ENCODE measurements at regions not wholly inside any gene's neighbourhood (a gene's known extent, or its start where the extent isn't known, plus 50 kb on each side); places are given as distances from the start of the nearest gene placed in this dataset.
"Not testable (repeated sequence)": the region's sequence is repeated elsewhere in the genome, so short reads cannot be mapped to it uniquely, and the experiment has no call there.

GRCh38 chr3:18124501-18124900 is 300.6 kb downstream of the SATB1 start:
- no peak for DNase-seq

- DNase-seq = no peak
Measured at GRCh38 chr3:18122264-18122663, 302.9 kb downstream of the SATB1 start.

- DNase-seq = no peak
Measured at GRCh38 chr3:18121020-18121419, 304.1 kb downstream of the SATB1 start.

DNA sequence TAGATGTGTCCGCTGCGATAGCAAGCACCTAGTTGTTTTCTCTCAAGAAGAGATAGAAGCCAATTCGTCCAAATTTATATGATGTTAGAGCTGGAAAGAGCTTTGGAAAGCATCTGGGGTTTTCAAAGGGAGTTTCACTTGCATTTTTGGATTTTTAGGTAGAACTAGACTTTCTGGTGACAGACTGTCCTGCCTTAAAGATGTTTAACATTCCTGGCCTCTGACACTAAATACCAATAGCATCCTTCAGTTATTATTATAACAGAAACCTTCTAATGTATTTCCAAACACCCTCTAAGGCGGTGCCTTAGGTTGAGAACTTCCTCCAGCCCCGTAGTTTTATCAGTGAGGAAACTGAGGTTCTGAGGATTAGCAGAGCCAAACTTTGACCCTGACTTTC is 305.3 kb downstream of the SATB1 start:
- no peak for DNase-seq

GRCh38 chr3:18114894-18115293 is 310.2 kb downstream of the SATB1 start:
- DNase-seq = no peak

DNA sequence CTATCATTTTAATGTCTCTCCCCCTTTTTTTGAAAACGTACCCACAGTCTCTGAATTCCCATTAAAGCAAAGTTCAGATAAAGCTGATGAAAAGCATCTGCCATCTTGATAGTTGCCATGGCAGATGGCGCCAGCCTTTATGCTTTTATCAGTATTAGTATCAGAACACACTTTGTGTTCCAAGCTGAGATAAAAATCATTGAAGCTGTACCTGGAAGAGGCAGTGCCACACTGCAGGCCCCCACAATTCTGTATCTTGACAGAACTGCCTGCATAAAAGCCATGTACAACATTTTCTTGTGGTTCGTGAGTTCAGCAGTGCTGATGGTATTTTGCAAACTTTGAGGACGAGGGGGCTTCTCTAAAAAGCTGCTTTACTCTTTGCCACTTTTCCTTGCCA is 311.7 kb downstream of the SATB1 start:
- no peak for DNase-seq

- DNase-seq = no peak
Measured at GRCh38 chr3:18112674-18113375, 312.3 kb downstream of the SATB1 start.

- DNase-seq = peak; percentile 2
Measured at GRCh38 chr3:18111796-18112232, 313.3 kb downstream of the SATB1 start.

DNA sequence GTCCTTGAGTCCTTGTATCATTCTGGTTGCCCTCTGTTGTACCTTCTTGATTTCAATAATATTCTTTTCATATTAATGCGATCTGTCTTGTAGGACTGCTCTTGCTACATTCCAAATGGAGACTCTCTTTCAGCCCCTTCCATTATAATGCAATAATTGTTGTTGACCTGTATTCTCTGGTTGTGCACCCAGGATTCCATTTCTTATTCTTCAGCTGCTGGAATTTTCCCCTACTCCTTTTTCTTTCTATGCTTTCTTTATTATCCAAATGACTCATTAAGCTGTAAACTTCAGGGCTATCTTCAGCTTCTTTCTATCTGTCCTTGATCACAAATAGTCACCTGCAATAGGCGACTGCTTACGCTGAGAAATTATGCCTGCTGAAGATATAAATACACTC is 321.5 kb downstream of the SATB1 start:
- no peak for DNase-seq

- DNase-seq = no peak
Measured at GRCh38 chr3:18100121-18100520, 325.0 kb downstream of the SATB1 start.

DNA sequence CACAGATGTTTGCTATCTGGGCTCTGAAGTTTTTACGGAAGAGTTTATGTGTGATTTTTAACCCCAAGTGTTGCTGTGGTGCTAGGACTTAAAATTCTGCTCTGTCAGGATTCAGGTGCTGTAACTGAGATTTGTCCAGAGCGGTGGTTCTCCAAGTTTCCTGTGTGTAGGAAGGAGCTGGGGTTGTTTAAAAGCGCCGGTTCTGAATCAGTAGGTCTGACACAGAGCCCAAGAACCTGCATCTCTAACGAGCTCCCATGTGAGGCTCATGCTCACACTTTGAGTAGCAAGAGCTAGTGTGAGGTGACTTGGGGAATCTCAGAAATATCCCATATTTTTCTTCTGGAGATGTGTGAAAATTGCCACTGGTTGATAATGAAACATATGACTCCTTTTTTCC is 325.5 kb downstream of the SATB1 start:
- DNase-seq = no peak

- DNase-seq = no peak
Measured at GRCh38 chr3:18098960-18099587, 326.1 kb downstream of the SATB1 start.

GRCh38 chr3:18097989-18098388 is 327.1 kb downstream of the SATB1 start:
- no peak for DNase-seq

DNA sequence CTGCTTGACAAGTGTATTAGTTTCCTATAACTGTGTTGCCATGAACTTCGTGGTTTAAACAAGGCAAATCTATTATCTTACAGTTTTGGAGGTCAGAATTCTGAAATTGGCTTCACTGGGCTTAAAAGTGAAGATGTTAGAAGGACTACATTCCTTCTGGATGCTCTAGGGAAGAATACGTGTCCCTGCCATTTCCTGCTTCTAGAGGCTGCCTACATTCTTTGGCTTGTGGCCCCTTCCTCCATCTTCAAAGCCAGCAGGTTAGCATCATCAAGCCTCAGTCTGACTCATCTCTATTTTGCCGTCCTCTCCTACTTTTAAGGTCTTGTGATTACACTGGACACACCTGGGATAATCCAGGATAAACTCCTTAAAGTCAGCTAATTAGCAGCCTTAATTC is 327.7 kb downstream of the SATB1 start:
- no peak for DNase-seq

- DNase-seq = no peak
Measured at GRCh38 chr3:18092726-18093125, 332.4 kb downstream of the SATB1 start.

DNA sequence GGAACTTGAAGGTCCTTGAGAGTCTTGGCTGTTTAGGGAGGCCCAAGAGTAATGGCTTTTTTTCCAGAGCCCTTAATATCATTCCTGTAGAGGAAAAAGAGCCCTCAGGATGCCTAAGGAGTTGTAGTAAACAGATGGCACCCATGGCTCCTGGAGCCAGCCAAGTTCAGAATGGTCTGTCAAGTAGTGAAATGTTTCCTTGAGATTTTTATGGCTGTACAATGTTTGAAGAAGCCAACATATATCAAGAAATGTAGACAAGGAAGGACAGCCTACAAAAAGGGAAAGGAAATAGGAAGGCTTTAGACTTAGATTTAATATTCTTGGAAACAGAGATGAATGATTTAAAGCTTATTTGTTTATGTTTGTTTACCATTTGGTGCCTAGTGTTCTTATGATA is 334.8 kb downstream of the SATB1 start:
- DNase-seq = no peak

DNA sequence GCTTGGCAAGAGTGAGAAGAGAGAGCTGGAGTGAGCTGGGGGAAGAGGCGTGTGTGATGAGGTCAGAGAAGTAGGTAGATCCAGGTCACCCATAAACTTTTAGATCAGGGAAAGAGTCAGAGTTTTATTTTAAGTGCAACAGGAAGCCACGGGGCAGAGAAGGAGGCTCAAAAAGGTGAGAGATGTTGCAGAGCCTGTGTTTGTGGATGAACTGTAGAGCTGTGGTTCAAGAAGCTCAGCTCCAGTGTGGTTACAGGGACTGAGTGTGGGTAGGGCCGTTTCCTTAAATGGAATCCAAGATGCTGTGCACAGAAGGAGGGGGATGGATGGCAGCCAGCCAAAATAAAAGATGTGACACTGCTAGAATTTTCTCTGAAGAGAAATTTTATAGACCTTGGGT is 337.2 kb downstream of the SATB1 start:
- no peak for DNase-seq

GRCh38 chr3:18086760-18087159 is 338.4 kb downstream of the SATB1 start:
- no peak for DNase-seq

DNA sequence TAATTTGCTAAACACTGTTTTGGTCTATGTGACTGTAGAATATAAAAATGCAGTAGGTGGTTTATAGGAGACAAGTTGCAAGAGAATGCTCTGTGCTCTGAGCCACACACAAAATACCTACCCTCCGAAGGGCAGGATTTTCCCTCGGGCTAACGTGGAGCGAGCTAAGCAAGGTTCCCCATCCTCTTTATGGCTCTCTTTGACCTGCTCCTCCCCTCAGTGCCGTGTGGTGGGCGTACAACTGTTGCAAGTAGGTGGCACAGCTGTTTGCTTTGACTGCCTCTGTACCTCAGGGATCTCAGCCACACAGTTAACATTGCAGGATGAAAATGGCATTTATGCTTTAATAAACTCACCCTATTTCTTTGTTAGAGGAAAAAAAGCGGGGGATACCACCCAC is 339.1 kb downstream of the SATB1 start:
- DNase-seq = no peak

DNA sequence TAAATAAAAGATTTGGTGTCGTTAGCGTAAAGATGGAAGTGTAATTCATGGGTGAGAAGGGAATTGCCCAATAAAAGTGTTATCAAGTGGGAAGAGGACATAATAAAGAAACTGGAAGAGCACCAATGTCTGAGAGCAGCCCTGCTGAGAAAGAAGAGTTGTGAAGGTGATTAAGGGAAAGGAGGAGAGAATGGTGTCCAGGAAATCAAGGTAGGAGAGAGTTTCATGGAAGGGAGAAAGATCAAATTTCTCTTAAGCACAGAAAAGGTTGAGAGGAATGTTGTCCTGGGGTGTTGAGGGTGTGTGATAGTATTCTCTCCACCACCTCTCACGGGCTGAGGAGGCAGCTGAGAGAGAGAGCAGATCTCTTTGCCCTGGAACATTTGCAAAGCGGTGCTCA is 339.7 kb downstream of the SATB1 start:
- no peak for DNase-seq

GRCh38 chr3:18083273-18083590 is 340.8 kb upstream of the TBC1D5 start:
- not testable (repeated sequence) for DNase-seq

DNA sequence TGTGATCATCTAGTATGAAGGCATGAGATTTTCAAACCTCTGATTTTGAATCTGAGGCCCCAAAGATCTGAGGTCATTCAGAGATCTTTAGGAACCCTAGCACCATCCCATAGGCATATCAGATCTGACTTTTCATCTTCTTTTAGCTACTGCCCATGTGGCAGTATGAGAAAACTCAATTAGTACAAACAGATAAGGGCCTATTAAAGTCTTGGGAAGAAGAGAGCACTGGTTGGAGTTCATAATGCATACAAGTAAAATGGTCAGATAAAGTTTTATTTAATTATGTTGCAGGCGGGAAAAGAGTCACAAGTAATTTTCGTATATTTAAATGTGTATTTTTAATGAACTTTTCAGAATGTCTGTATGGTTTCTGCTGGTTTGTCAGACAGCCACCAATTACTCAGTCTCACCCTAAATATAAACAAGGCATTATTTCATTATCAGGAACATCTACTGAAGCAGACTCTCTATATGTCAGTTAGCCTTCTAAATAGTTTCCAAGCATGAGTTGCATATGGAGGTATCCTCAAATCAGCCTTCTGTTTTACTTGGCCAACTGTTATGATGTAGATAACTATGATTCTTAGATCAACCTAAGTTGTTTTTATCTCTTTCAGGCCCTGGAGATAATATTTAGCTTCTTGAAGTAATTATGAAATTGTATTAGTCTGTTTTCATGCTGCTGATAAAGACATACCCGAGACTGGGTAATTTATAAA is 340.3 kb upstream of the TBC1D5 start:
- no peak for DNase-seq

- no peak for DNase-seq
Measured at GRCh38 chr3:18080198-18080689, 337.8 kb upstream of the TBC1D5 start.

DNA sequence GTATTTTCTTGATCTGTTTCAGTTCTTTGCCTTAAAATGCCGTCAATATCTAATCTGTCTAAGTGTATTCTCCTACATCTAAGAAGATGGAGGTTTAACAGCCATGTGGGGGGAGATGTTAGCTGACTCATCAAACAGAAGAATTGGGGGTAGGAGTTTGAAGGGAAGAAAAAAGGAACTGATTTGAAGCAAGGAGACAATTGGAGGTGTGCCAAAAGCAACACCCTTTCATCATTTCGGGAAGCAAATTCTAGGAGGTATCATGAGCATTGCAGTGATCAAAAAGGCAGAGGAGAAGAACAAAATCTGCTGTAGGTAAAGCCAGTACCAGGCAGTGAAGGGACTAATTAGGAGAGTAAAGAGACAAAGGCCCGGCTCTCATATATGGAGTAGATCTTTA is 337.3 kb upstream of the TBC1D5 start:
- DNase-seq = no peak
